ENCODE measurements at regions not wholly inside any gene's neighbourhood (a gene's known extent, or its start where the extent isn't known, plus 50 kb on each side); places are given as distances from the start of the nearest gene placed in this dataset.

DNA sequence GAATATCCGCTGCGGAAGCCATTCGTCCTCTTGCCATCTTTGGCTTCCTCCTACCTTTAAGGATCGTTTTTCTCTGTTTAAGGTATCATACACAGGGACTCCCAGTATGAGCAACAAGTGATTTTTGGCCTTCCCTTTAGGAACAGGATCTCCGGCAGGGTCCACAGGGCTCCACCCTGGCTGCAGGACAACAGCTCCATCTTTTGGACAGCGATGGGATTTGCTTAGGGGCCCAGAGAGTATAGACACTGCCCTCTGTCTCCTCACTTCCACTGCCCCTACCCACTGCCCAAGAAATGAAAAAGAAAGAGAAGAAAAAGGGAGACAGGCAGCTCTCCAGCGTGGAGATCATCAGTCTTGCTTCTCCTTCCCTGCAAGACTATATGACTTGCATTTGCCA lies 224.5 kb downstream of the UXS1 start:
- TF ChIP-seq, protein P1, sequence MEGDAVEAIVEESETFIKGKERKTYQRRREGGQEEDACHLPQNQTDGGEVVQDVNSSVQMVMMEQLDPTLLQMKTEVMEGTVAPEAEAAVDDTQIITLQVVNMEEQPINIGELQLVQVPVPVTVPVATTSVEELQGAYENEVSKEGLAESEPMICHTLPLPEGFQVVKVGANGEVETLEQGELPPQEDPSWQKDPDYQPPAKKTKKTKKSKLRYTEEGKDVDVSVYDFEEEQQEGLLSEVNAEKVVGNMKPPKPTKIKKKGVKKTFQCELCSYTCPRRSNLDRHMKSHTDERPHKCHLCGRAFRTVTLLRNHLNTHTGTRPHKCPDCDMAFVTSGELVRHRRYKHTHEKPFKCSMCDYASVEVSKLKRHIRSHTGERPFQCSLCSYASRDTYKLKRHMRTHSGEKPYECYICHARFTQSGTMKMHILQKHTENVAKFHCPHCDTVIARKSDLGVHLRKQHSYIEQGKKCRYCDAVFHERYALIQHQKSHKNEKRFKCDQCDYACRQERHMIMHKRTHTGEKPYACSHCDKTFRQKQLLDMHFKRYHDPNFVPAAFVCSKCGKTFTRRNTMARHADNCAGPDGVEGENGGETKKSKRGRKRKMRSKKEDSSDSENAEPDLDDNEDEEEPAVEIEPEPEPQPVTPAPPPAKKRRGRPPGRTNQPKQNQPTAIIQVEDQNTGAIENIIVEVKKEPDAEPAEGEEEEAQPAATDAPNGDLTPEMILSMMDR (IDR thresholded peaks at IDR 0.05): no peak
- no peak for TF ChIP-seq EZH2 (IDR thresholded peaks at IDR 0.05; ENCODE audit: borderline replicate concordance, insufficient read depth, low read depth, low read length, poor library complexity, severe bottlenecking)
